IMR-90 (cell line): ENCODE measurements at regions not wholly inside any gene's neighbourhood (a gene's known extent, or its start where the extent isn't known, plus 50 kb on each side); places are given as distances from the start of the nearest gene placed in this dataset.

Source experiments
- ATAC-seq: fragments of 200-7000 bp; cut with Tn5 transposase; 2 replicates; pipeline ENCODE4 v1.9.1; 2020; ENCODE audit warnings: low read depth, mild to moderate bottlenecking, moderate library complexity
- BruUV-seq: library from RNA; stranded (reverse); fragments of 400-500 nt; replicated peaks from 2 replicates; lab custom pipeline; 2021; lab: Mats Ljungman, UMichigan
- CTCF ChIA-PET: fragments of 300-600 bp; formaldehyde crosslinking; extraction: SDS; loops from one replicate; lab custom pipeline; 2021; ENCODE audit warnings: antibody characterized with exemption; lab: Yijun Ruan, JAX
- POLR2A ChIA-PET: fragments of 300-600 bp; sonication (Branson Sonifier 250); formaldehyde crosslinking; loops from one replicate; lab custom pipeline; 2022; ENCODE audit warnings: antibody characterized with exemption; ENCODE audit not compliant: unreplicated experiment; lab: Charles Lee
- DNase-seq: peaks from one replicate; pipeline ENCODE4 v3.0.0; 2013
- H2AFZ ChIP-seq: replicated peaks from 2 replicates; pipeline ENCODE3; 2013; ENCODE audit warnings: low read length, mild to moderate bottlenecking; ENCODE audit not compliant: poor library complexity
- H2AK5ac ChIP-seq: 2 replicates; pipeline ENCODE4 v1.6.1; 2013; ENCODE audit warnings: low read depth, low read length, inconsistent platforms
- H2AK9ac ChIP-seq: replicated peaks from 2 replicates; pipeline ENCODE3; 2013; ENCODE audit warnings: mild to moderate bottlenecking, low read depth, low read length, moderate library complexity; ENCODE audit not compliant: poor library complexity
- H2BK120ac ChIP-seq: 2 replicates; pipeline ENCODE4 v1.6.1; 2013; ENCODE audit warnings: low read depth, low read length, inconsistent platforms
- H2BK15ac ChIP-seq: 3 replicates; pipeline ENCODE4 v1.6.1; 2013; ENCODE audit warnings: low read depth, low read length, inconsistent platforms
- H2BK20ac ChIP-seq: 2 replicates; pipeline ENCODE4 v1.6.1; 2013; ENCODE audit warnings: low read depth, mild to moderate bottlenecking, inconsistent platforms, low read length, moderate library complexity
- H2BK5ac ChIP-seq: 2 replicates; pipeline ENCODE4 v1.6.1; 2013; ENCODE audit warnings: mild to moderate bottlenecking, low read depth, low read length, inconsistent platforms; ENCODE audit not compliant: poor library complexity, severe bottlenecking
- H3K14ac ChIP-seq: replicated peaks from 2 replicates; pipeline ENCODE4 v1.6.1; 2013; ENCODE audit warnings: low read depth, low read length, inconsistent platforms
- H3K18ac ChIP-seq: 2 replicates; pipeline ENCODE4 v1.6.1; 2013; ENCODE audit warnings: low read depth, low read length, control low read depth
- H3K23ac ChIP-seq: 2 replicates; pipeline ENCODE4 v1.6.1; 2013; ENCODE audit warnings: low read depth, low read length, inconsistent platforms
- H3K27ac ChIP-seq: 2 replicates; pipeline ENCODE4 v1.5.1; 2013; ENCODE audit warnings: mild to moderate bottlenecking, control low read depth, low read length; ENCODE audit not compliant: insufficient read depth
- H3K27me3 ChIP-seq: 2 replicates; pipeline ENCODE4 v1.6.1; 2013; ENCODE audit warnings: low read length; ENCODE audit not compliant: control insufficient read depth, insufficient read depth
- H3K36me3 ChIP-seq: 2 replicates; pipeline ENCODE4 v1.6.1; 2013; ENCODE audit warnings: low read length, mixed read lengths; ENCODE audit not compliant: control insufficient read depth, insufficient read depth
- H3K4ac ChIP-seq: 2 replicates; pipeline ENCODE4 v1.6.1; 2013; ENCODE audit warnings: low read depth, low read length, inconsistent platforms
- H3K4me1 ChIP-seq: 2 replicates; pipeline ENCODE4 v1.6.1; 2013; ENCODE audit warnings: low read length, mixed read lengths; ENCODE audit not compliant: control insufficient read depth, insufficient read depth
- H3K4me2 ChIP-seq: 2 replicates; pipeline ENCODE4 v1.6.1; 2013; ENCODE audit warnings: low read depth, mild to moderate bottlenecking, control low read depth, low read length, moderate library complexity
- H3K4me3 ChIP-seq: 2 replicates; pipeline ENCODE4 v1.5.1; 2013; ENCODE audit warnings: low read depth, mild to moderate bottlenecking, control low read depth, low read length, moderate library complexity; ENCODE audit not compliant: insufficient read depth
- H3K56ac ChIP-seq: 2 replicates; pipeline ENCODE4 v1.6.1; 2013; ENCODE audit warnings: low read length, inconsistent platforms; ENCODE audit not compliant: insufficient read depth; ENCODE audit errors: extremely low read depth
- H3K79me1 ChIP-seq, 2 experiments: 2 replicates each; pipeline ENCODE4 v1.6.1; 2013; ENCODE audit warnings: low read length in 2 of 2, inconsistent platforms in 1 of 2, low read depth in 1 of 2
- H3K9ac ChIP-seq: 2 replicates; pipeline ENCODE4 v1.6.1; 2013; ENCODE audit warnings: low read depth, low read length, control low read depth
- H3K9me1 ChIP-seq: 2 replicates; pipeline ENCODE4 v1.6.1; 2013; ENCODE audit warnings: low read length, inconsistent platforms; ENCODE audit not compliant: insufficient read depth
- H3K9me3 ChIP-seq: 2 replicates; pipeline ENCODE4 v1.6.1; 2013; ENCODE audit warnings: low read length; ENCODE audit not compliant: control insufficient read depth, insufficient read depth
- H4K20me1 ChIP-seq: 2 replicates; pipeline ENCODE4 v1.6.1; 2013; ENCODE audit warnings: low read length, inconsistent platforms; ENCODE audit not compliant: insufficient read depth
- H4K5ac ChIP-seq: 2 replicates; pipeline ENCODE4 v1.6.1; 2013; ENCODE audit warnings: mild to moderate bottlenecking, low read depth, low read length, control low read depth
- H4K8ac ChIP-seq, 2 experiments: 2 replicates each; pipeline ENCODE4 v1.6.1; 2013; ENCODE audit warnings: low read depth in 2 of 2, low read length in 2 of 2, control low read depth in 1 of 2, inconsistent platforms in 1 of 2
- H4K91ac ChIP-seq: 2 replicates; pipeline ENCODE4 v1.6.1; 2013; ENCODE audit warnings: low read depth, low read length, inconsistent platforms; ENCODE audit not compliant: insufficient read depth
- BHLHE40 ChIP-seq: fragments of 150-350 bp; IDR thresholded peaks from 2 replicates; pipeline ENCODE4 v1.6.1; 2016; ENCODE audit warnings: mild to moderate bottlenecking, low read depth, low read length
- CEBPB ChIP-seq: IDR thresholded peaks from 2 replicates; pipeline ENCODE4 v1.6.1; 2012; ENCODE audit warnings: low read depth, low read length, improper control_type of control experiment
- ELK1 ChIP-seq: fragments of 150-350 bp; IDR thresholded peaks from 2 replicates; pipeline ENCODE4 v1.6.1; 2016; ENCODE audit warnings: low read depth, mild to moderate bottlenecking, low read length, moderate library complexity, borderline replicate concordance
- FOS ChIP-seq: fragments of 150-350 bp; IDR thresholded peaks from 2 replicates; pipeline ENCODE4 v1.6.1; 2016; ENCODE audit warnings: low read depth, low read length
- RCOR1 ChIP-seq: IDR thresholded peaks from 2 replicates; pipeline ENCODE4 v1.6.1; 2012; ENCODE audit warnings: mild to moderate bottlenecking, low read length, improper control_type of control experiment; ENCODE audit not compliant: insufficient replicate concordance
- RFX5 ChIP-seq: IDR thresholded peaks from 2 replicates; pipeline ENCODE4 v1.8.0; 2012; ENCODE audit warnings: low read depth, mild to moderate bottlenecking, low read length, moderate library complexity
- SMC3 ChIP-seq: fragments of 150-350 bp; IDR thresholded peaks from 2 replicates; pipeline ENCODE4 v1.6.1; 2016; ENCODE audit warnings: low read depth, mild to moderate bottlenecking, antibody characterized with exemption, low read length, moderate library complexity
- USF2 ChIP-seq: fragments of 150-350 bp; IDR thresholded peaks from 2 replicates; pipeline ENCODE4 v1.6.1; 2017; ENCODE audit warnings: mild to moderate bottlenecking, antibody characterized with exemption, low read length, low read depth
- WGBS, 2 experiments: methylation state at CpG; one replicate each; pipeline versions ENCODE4 v1.1.5 to v1.1.7; 2013; ENCODE audit warnings: missing lambda C conversion rate in 2 of 2; ENCODE audit not compliant: insufficient read length in 1 of 2; ENCODE audit errors: extremely low coverage in 2 of 2; 5-methylcytosine and 5-hydroxymethylcytosine counted together
- dilution Hi-C: fragments of 300-500 bp; cut with HindIII; formaldehyde crosslinking; loops from one replicate; pipeline ENCODE4 v1.14.3; 2018; ENCODE audit warnings: low sequenced_read_pairs; ENCODE audit not compliant: unreplicated experiment
- in situ Hi-C: fragments of 300-500 bp; cut with MboI; formaldehyde crosslinking; loops from 3 replicates; pipeline ENCODE4 v1.14.3; 2019; ENCODE audit warnings: low sequenced_read_pairs, inconsistent platforms, mixed read lengths
- intact Hi-C: fragments of 100-400 bp; cut with micrococcal nuclease; formaldehyde crosslinking; loops from 2 replicates; pipeline ENCODE4 v1.10.0; 2022

GRCh38 chr6:6795393-6795792 lies 206.9 kb downstream of the LY86 start:
- H3K23ac ChIP-seq: no peak overlapping the region
- no peak overlapping the region for H3K4me3 ChIP-seq
- no peaks in the 10 kb centered on the region for H4K20me1 ChIP-seq
- dilution Hi-C loops (no loop called here), in situ Hi-C loops (no loop called here), intact Hi-C loops (no loop called here)
- no peak overlapping the region for H3K4me2 ChIP-seq
- no peak overlapping the region for H3K4ac ChIP-seq
- no peaks in the 10 kb centered on the region for H3K4me1 ChIP-seq
- H2AK5ac ChIP-seq: no peak overlapping the region
- no peaks in the 10 kb centered on the region for H3K9me3 ChIP-seq
- no peak overlapping the region for H3K18ac ChIP-seq
- H3K27ac ChIP-seq: no peak overlapping the region
- no peak overlapping the region for H2BK120ac ChIP-seq
- H3K79me1 ChIP-seq: no peaks in the 10 kb centered on the region
- H2BK15ac ChIP-seq: no peak overlapping the region
- H3K27me3 ChIP-seq: peaks cover 4% of the 10 kb centered on the region; the same call in 1 of the 2 replicates
- no peak overlapping the region for H3K56ac ChIP-seq
- no peak overlapping the region for H4K91ac ChIP-seq
- H3K14ac ChIP-seq: no peak overlapping the region
- POLR2A ChIA-PET: no interaction called here
- CTCF ChIA-PET: no interaction called here
- no peak overlapping the region for H2BK5ac ChIP-seq
- TF ChIP-seq USF2: no peak
- no peak for TF ChIP-seq RFX5
- TF ChIP-seq CEBPB: no peak
- TF ChIP-seq RCOR1: no peak
- TF ChIP-seq FOS: no peak
- TF ChIP-seq BHLHE40: no peak
- no peak for TF ChIP-seq SMC3
- no peak for TF ChIP-seq ELK1
- no peak overlapping the region for H2AFZ ChIP-seq
- H2BK20ac ChIP-seq: no peak overlapping the region
- no peaks in the 10 kb centered on the region for H3K9me1 ChIP-seq
- DNase-seq (no peak), ATAC-seq (no peak)
- no peaks in the 10 kb centered on the region for H3K36me3 ChIP-seq
- 76% methylated on average over 4 of the region's 4 CpGs; no CpG with 5 or more reads in 1 of the 2 experiments for WGBS, 2 experiments
- BruUV-seq: no TSS peak
- no peak overlapping the region for H4K8ac ChIP-seq
- no peak overlapping the region for H4K5ac ChIP-seq
- no peak overlapping the region for H2AK9ac ChIP-seq
- no peak overlapping the region for H3K9ac ChIP-seq
